H9 (cell line): ENCODE measurements at regions not wholly inside any gene's neighbourhood (a gene's known extent, or its start where the extent isn't known, plus 50 kb on each side); places are given as distances from the start of the nearest gene placed in this dataset.
"Not testable (repeated sequence)": the region's sequence is repeated elsewhere in the genome, so short reads cannot be mapped to it uniquely, and the experiment has no call there.

Experiments used
- DNase-seq: peaks from one replicate; pipeline ENCODE4 v3.0.0-alpha.2; 2017
- H2AFZ ChIP-seq: one replicate; pipeline ENCODE4 v1.6.1; 2013; ENCODE audit warnings: mild to moderate bottlenecking, low read length, control low read depth, moderate library complexity
- H2AK5ac ChIP-seq: 2 replicates; pipeline ENCODE4 v1.6.1; 2013; ENCODE audit warnings: low read length, control low read depth, mixed read lengths; ENCODE audit not compliant: insufficient read length
- H2BK120ac ChIP-seq: one replicate; pipeline ENCODE4 v1.6.1; 2013; ENCODE audit warnings: low read depth, mild to moderate bottlenecking, low read length, control low read depth, inconsistent platforms; ENCODE audit not compliant: poor library complexity, severe bottlenecking
- H2BK12ac ChIP-seq: 2 replicates; pipeline ENCODE4 v1.6.1; 2013; ENCODE audit warnings: low read length, control low read depth, mixed read lengths, low read depth; ENCODE audit not compliant: insufficient read length
- H2BK15ac ChIP-seq: 2 replicates; pipeline ENCODE4 v1.6.1; 2013; ENCODE audit warnings: low read depth, low read length, control low read depth
- H2BK20ac ChIP-seq: one replicate; pipeline ENCODE4 v1.6.1; 2013; ENCODE audit warnings: low read depth, mild to moderate bottlenecking, low read length, control low read depth, inconsistent platforms; ENCODE audit not compliant: poor library complexity, severe bottlenecking
- H2BK5ac ChIP-seq: 2 replicates; pipeline ENCODE4 v1.6.1; 2013; ENCODE audit warnings: low read length, control low read depth, mixed read lengths; ENCODE audit not compliant: insufficient read length
- H3K14ac ChIP-seq: 2 replicates; pipeline ENCODE4 v1.6.1; 2013; ENCODE audit warnings: low read length, control low read depth; ENCODE audit not compliant: insufficient read depth
- H3K18ac ChIP-seq: 2 replicates; pipeline ENCODE4 v1.6.1; 2013; ENCODE audit warnings: low read depth, mild to moderate bottlenecking, mixed read lengths, low read length, control low read depth; ENCODE audit not compliant: insufficient read length
- H3K23ac ChIP-seq: 2 replicates; pipeline ENCODE4 v1.6.1; 2013; ENCODE audit warnings: low read length, control low read depth, mixed read lengths, low read depth; ENCODE audit not compliant: insufficient read length
- H3K23me2 ChIP-seq: 2 replicates; pipeline ENCODE4 v1.6.1; 2013; ENCODE audit warnings: low read depth, mild to moderate bottlenecking, mixed read lengths, low read length, control low read depth; ENCODE audit not compliant: insufficient read length, poor library complexity, severe bottlenecking
- H3K27ac ChIP-seq: 2 replicates; pipeline ENCODE4 v1.5.1; 2013; ENCODE audit warnings: low read length, control low read depth, mixed read lengths, low read depth; ENCODE audit not compliant: insufficient read length
- H3K27me3 ChIP-seq: 2 replicates; pipeline ENCODE4 v1.6.1; 2013; ENCODE audit warnings: low read length, control low read depth, inconsistent platforms; ENCODE audit not compliant: insufficient read depth
- H3K4ac ChIP-seq: 2 replicates; pipeline ENCODE4 v1.6.1; 2013; ENCODE audit warnings: low read depth, mild to moderate bottlenecking, control low read depth, inconsistent platforms, low read length, moderate library complexity
- H3K4me1 ChIP-seq: 2 replicates; pipeline ENCODE4 v1.6.1; 2013; ENCODE audit warnings: low read length, control low read depth, inconsistent platforms; ENCODE audit not compliant: insufficient read depth
- H3K4me2 ChIP-seq: 2 replicates; pipeline ENCODE4 v1.6.1; 2013; ENCODE audit warnings: low read length, control low read depth, mixed read lengths; ENCODE audit not compliant: insufficient read length, insufficient read depth
- H3K56ac ChIP-seq: 2 replicates; pipeline ENCODE4 v1.6.1; 2013; ENCODE audit warnings: low read depth, mild to moderate bottlenecking, mixed read lengths, low read length, control low read depth; ENCODE audit not compliant: insufficient read length
- H3K79me1 ChIP-seq: 2 replicates; pipeline ENCODE4 v1.6.1; 2013; ENCODE audit warnings: low read depth, mild to moderate bottlenecking, moderate library complexity, low read length, control low read depth, inconsistent platforms; ENCODE audit not compliant: insufficient read depth, poor library complexity, severe bottlenecking
- H3K79me2 ChIP-seq: 2 replicates; pipeline ENCODE4 v1.6.1; 2013; ENCODE audit warnings: low read length, control low read depth, inconsistent platforms; ENCODE audit not compliant: insufficient read depth
- H3K9ac ChIP-seq: 2 replicates; pipeline ENCODE4 v1.6.1; 2013; ENCODE audit warnings: low read length, control low read depth, mixed read lengths; ENCODE audit not compliant: insufficient read length; ENCODE audit errors: extremely low read depth
- H3K9me3 ChIP-seq: one replicate; pipeline ENCODE4 v1.6.1; 2013; ENCODE audit warnings: low read depth, low read length, inconsistent platforms; ENCODE audit not compliant: control insufficient read depth
- H3T11ph ChIP-seq: one replicate; pipeline ENCODE4 v1.6.1; 2013; ENCODE audit warnings: mild to moderate bottlenecking, low read length, control low read depth, inconsistent platforms
- H4K20me1 ChIP-seq: one replicate; pipeline ENCODE4 v1.6.1; 2013; ENCODE audit not compliant: control insufficient read depth, insufficient read length, insufficient read depth
- H4K5ac ChIP-seq: 2 replicates; pipeline ENCODE4 v1.6.1; 2013; ENCODE audit warnings: low read depth, mild to moderate bottlenecking, mixed read lengths, low read length, control low read depth; ENCODE audit not compliant: insufficient read length
- H4K8ac ChIP-seq: replicated peaks from 2 replicates; pipeline ENCODE4 v1.6.1; 2013; ENCODE audit warnings: low read length, control low read depth, mixed read lengths, low read depth; ENCODE audit not compliant: insufficient read length
- H4K91ac ChIP-seq: 2 replicates; pipeline ENCODE4 v1.6.1; 2013; ENCODE audit warnings: low read depth, mild to moderate bottlenecking, moderate library complexity, mixed read lengths, low read length, control low read depth; ENCODE audit not compliant: insufficient read length
- H3K27ac Mint-ChIP-seq, 3 experiments: 2 replicates in 2 of 3; 3 replicates in 1 of 3; pipeline ENCODE4 v1.8.0; 2020 to 2021; ENCODE audit warnings: mixed read lengths in 3 of 3, mild to moderate bottlenecking in 1 of 3, moderate library complexity in 1 of 3
- H3K27me3 Mint-ChIP-seq: 2 replicates; pipeline ENCODE4 v1.8.0; 2021; ENCODE audit warnings: low read depth, mild to moderate bottlenecking, moderate library complexity, mixed read lengths
- H3K36me3 Mint-ChIP-seq, 3 experiments: 2 replicates in 2 of 3; 3 replicates in 1 of 3; pipeline ENCODE4 v1.8.0; 2020 to 2021; ENCODE audit warnings: low read depth in 3 of 3, mixed read lengths in 3 of 3; ENCODE audit not compliant: insufficient read depth in 1 of 3
- H3K4me1 Mint-ChIP-seq, 2 experiments: 2 replicates each; pipeline ENCODE4 v1.8.0; 2020; ENCODE audit warnings: mixed read lengths in 2 of 2
- H3K4me3 Mint-ChIP-seq, 2 experiments: 2 replicates in 1 of 2; 3 replicates in 1 of 2; pipeline ENCODE4 v1.8.0; 2020 to 2021; ENCODE audit warnings: mild to moderate bottlenecking in 2 of 2, mixed read lengths in 2 of 2, moderate library complexity in 1 of 2
- H3K9me3 Mint-ChIP-seq, 2 experiments: 2 replicates in 1 of 2; 3 replicates in 1 of 2; pipeline ENCODE4 v1.8.0; 2020; ENCODE audit warnings: mild to moderate bottlenecking in 2 of 2, mixed read lengths in 2 of 2, moderate library complexity in 1 of 2
- WGBS: extraction: QIAGEN DNeasy Blood & Tissue Kit; methylation state at CpG from one replicate; pipeline ENCODE4 v1.1.7; 2013; ENCODE audit warnings: missing lambda C conversion rate, low lambda C conversion rate, mixed read lengths; ENCODE audit not compliant: insufficient read length; ENCODE audit errors: extremely low coverage; 5-methylcytosine and 5-hydroxymethylcytosine counted together

GRCh38 chr17:22383772-22384460 lies 691.6 kb downstream of the KCNJ18 start:
- not testable (repeated sequence) for H4K20me1 ChIP-seq, H3K9ac ChIP-seq, H2BK5ac ChIP-seq, H3K27ac ChIP-seq, H3K23me2 ChIP-seq, H2BK12ac ChIP-seq, H4K8ac ChIP-seq, H3K4me1 Mint-ChIP-seq, H3K23ac ChIP-seq, H3K9me3 ChIP-seq, H2AFZ ChIP-seq, H3K36me3 Mint-ChIP-seq, H2BK20ac ChIP-seq, H3K27me3 ChIP-seq, H3K4ac ChIP-seq, H3K79me2 ChIP-seq, DNase-seq, H4K5ac ChIP-seq, H4K91ac ChIP-seq, H2AK5ac ChIP-seq, H3K9me3 Mint-ChIP-seq, H3K27me3 Mint-ChIP-seq, H3K18ac ChIP-seq, H3K14ac ChIP-seq, H2BK120ac ChIP-seq, H3K79me1 ChIP-seq, H2BK15ac ChIP-seq, H3K27ac Mint-ChIP-seq, H3K56ac ChIP-seq, H3K4me1 ChIP-seq, H3K4me3 Mint-ChIP-seq, H3K4me2 ChIP-seq, H3T11ph ChIP-seq
- WGBS: no CpG with 5 or more reads among the region's 60 CpGs

GRCh38 chr17:22384461-22384800 lies 692.1 kb downstream of the KCNJ18 start:
- H3K79me2 ChIP-seq, H3K27ac Mint-ChIP-seq, H2BK12ac ChIP-seq, H3K9me3 ChIP-seq, H2BK15ac ChIP-seq, H3K4me2 ChIP-seq, H2AK5ac ChIP-seq, H3K56ac ChIP-seq, H4K20me1 ChIP-seq, H3K9ac ChIP-seq, H3K79me1 ChIP-seq, H3K4me1 ChIP-seq, H3K4me1 Mint-ChIP-seq, H3K23ac ChIP-seq, H3K27me3 Mint-ChIP-seq, H3K14ac ChIP-seq, H3K9me3 Mint-ChIP-seq, H3K4ac ChIP-seq, H4K8ac ChIP-seq, H2BK20ac ChIP-seq, H3T11ph ChIP-seq, H3K18ac ChIP-seq, H2BK5ac ChIP-seq, H4K91ac ChIP-seq, H3K4me3 Mint-ChIP-seq, H2AFZ ChIP-seq, H3K23me2 ChIP-seq, DNase-seq, H3K36me3 Mint-ChIP-seq, H3K27me3 ChIP-seq, H4K5ac ChIP-seq, H3K27ac ChIP-seq, H2BK120ac ChIP-seq: not testable (repeated sequence)
- WGBS: no CpG with 5 or more reads among the region's 19 CpGs
